Parathyroid adenoma (tissue), 2 donors: ENCODE measurements at regions not wholly inside any gene's neighbourhood (a gene's known extent, or its start where the extent isn't known, plus 50 kb on each side); places are given as distances from the start of the nearest gene placed in this dataset.

Experiments used
- H2AFZ ChIP-seq: fragments of 300-600 bp; sonication (generic); one replicate; pipeline ENCODE4 v1.7.0; 2017; ENCODE audit warnings: antibody characterized with exemption, mild to moderate bottlenecking
- H3K27ac ChIP-seq: fragments of 300-600 bp; sonication (generic); one replicate; pipeline ENCODE4 v1.7.0; 2017
- H3K27me3 ChIP-seq: fragments of 300-600 bp; sonication (generic); one replicate; pipeline ENCODE4 v1.7.0; 2017; ENCODE audit warnings: low read length; ENCODE audit not compliant: control insufficient read depth, insufficient read depth
- H3K36me3 ChIP-seq: fragments of 300-600 bp; sonication (generic); one replicate; pipeline ENCODE4 v1.7.0; 2017; ENCODE audit warnings: low read length; ENCODE audit not compliant: control insufficient read depth, insufficient read depth
- H3K4me1 ChIP-seq: fragments of 300-600 bp; sonication (generic); one replicate; pipeline ENCODE4 v1.7.0; 2017; ENCODE audit warnings: control low read depth
- H3K4me2 ChIP-seq: fragments of 300-600 bp; sonication (generic); one replicate; pipeline ENCODE4 v1.7.0; 2017; ENCODE audit warnings: low read length
- H3K4me3 ChIP-seq: fragments of 300-600 bp; sonication (generic); one replicate; pipeline ENCODE4 v1.7.0; 2017; ENCODE audit warnings: low read depth, low read length
- H3K79me2 ChIP-seq: fragments of 300-600 bp; sonication (generic); one replicate; pipeline ENCODE4 v1.7.0; 2017; ENCODE audit warnings: control low read depth
- H3K9ac ChIP-seq: fragments of 300-600 bp; sonication (generic); one replicate; pipeline ENCODE4 v1.7.0; 2017; ENCODE audit warnings: mild to moderate bottlenecking
- H3K9me3 ChIP-seq: fragments of 300-600 bp; sonication (generic); one replicate; pipeline ENCODE4 v1.7.0; 2017; ENCODE audit warnings: low read length; ENCODE audit not compliant: control insufficient read depth
- TF ChIP-seq, protein P1 (sequence below): fragments of 300-600 bp; sonication (generic); IDR thresholded peaks from one replicate; pipeline ENCODE4 v1.7.0; 2017; ENCODE audit warnings: antibody characterized with exemption, mild to moderate bottlenecking
- donor health status: primary hyperparathyroidism.

DNA sequence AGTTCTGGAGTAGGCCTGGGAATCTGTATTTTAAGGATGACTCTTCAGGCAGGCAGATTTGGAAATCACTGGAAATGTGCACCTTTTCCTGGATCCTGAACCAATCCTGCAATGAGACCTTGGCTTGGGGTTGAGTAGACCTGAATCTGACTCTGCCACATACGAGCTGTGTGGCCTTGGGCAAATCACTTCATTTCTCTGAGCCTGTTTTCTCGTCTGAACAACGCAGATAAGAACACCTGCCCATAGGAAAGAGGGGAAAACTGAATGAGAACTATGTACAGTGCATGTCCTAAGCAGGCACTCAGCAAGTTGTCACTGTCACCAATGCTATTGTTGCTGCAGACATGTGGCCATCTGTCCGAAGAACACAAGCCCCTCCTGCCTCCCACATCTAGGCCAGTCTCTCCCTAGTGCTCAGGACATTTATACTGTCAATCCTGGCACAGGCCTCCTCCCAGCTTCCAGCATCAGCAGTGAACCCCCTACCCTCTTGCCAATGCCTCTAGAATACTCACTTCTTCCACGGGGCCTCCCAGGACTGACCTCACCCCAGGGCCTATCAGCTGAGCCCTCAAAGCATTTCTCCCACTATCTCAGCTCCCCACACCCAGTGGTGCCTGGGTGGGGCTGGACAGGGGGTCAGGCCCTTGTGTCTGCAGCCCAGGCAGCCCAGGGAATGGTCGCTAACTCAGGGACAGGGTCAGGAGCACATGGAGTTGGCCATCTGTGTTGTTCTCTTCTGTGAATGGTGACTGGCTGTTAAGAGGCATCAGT lies 88.8 kb upstream of the ZBTB40 start:
- H2AFZ ChIP-seq, result no peak overlapping the region
- no peaks in the 10 kb centered on the region for H3K9me3 ChIP-seq
- H3K79me2 ChIP-seq, result no peaks in the 10 kb centered on the region
- H3K27ac ChIP-seq, result no peak overlapping the region
- no peak overlapping the region for H3K9ac ChIP-seq
- H3K4me2 ChIP-seq, result no peak overlapping the region
- H3K27me3 ChIP-seq, result no peaks in the 10 kb centered on the region
- no peaks in the 10 kb centered on the region for H3K4me1 ChIP-seq
- H3K36me3 ChIP-seq, result no peaks in the 10 kb centered on the region
- TF ChIP-seq, protein P1, sequence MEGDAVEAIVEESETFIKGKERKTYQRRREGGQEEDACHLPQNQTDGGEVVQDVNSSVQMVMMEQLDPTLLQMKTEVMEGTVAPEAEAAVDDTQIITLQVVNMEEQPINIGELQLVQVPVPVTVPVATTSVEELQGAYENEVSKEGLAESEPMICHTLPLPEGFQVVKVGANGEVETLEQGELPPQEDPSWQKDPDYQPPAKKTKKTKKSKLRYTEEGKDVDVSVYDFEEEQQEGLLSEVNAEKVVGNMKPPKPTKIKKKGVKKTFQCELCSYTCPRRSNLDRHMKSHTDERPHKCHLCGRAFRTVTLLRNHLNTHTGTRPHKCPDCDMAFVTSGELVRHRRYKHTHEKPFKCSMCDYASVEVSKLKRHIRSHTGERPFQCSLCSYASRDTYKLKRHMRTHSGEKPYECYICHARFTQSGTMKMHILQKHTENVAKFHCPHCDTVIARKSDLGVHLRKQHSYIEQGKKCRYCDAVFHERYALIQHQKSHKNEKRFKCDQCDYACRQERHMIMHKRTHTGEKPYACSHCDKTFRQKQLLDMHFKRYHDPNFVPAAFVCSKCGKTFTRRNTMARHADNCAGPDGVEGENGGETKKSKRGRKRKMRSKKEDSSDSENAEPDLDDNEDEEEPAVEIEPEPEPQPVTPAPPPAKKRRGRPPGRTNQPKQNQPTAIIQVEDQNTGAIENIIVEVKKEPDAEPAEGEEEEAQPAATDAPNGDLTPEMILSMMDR, result no peak
- no peak overlapping the region for H3K4me3 ChIP-seq

DNA sequence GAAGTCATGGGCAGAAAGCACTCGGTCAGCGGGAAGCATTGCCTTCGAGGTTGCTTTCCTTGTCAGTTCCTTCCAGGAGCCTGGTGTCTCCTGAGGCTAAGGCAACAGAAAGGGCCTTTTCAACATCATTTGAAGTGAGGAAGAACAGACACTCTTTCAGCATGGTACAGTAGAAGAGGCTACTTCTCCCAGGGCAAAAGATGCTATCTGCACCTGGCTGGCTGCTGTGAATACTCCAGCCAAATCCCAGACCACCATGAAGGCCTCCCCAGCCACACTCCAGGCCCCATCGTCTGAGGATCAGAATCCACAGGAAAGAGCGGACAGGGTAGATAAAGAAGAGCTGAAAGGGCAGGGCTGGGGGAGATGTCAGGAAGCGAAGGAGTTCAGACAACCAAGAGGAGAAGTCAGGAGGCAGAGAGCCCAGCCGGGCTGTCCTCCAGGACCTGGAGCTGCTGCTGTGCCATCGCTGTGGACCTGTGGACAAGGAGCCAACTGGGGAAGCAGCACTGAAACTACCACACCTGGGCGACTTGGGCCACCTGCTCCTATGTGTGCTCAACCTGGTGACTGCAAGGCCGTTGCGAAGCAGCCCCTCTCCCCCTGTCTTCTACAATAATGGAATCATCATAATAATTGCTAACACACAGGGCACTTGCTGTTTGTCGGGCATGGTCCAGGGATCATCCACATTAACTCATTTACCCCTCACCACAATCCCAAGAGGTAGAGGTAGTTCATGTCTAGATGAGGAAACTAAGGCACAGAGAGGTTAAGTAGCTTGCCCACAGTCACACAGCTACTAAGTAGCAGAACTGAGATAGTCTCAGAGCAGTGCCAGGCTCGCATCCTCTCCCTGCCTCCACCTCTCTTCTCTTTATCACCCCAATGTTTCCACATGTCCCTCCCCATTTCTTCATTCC lies 88.0 kb upstream of the ZBTB40 start:
- H3K36me3 ChIP-seq, result no peaks in the 10 kb centered on the region
- no peak overlapping the region for H3K9ac ChIP-seq
- H3K4me2 ChIP-seq, result no peak overlapping the region
- H3K27me3 ChIP-seq, result no peaks in the 10 kb centered on the region
- no peak overlapping the region for H2AFZ ChIP-seq
- H3K4me1 ChIP-seq, result no peaks in the 10 kb centered on the region
- no peak overlapping the region for H3K27ac ChIP-seq
- TF ChIP-seq, protein P1, result no peak
- no peaks in the 10 kb centered on the region for H3K9me3 ChIP-seq
- H3K4me3 ChIP-seq, result no peak overlapping the region
- no peaks in the 10 kb centered on the region for H3K79me2 ChIP-seq

DNA sequence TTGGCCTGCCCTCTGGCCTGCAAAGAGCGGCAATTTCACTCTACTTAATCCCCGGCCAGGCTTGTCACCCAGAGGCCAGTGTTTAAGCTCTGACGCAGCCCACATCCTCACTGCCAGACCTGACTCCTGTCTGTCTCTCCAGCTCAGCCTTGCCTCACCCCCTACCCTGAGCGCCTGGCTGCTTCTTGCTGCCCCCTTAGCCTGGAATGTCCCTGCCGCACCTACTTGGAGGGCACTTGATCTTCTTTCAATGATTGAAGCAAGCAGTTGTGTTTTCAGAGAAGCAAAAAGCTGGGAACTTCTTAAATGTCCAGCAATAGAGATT lies 87.4 kb upstream of the ZBTB40 start:
- no peak overlapping the region for H3K4me2 ChIP-seq
- H3K4me1 ChIP-seq, result no peaks in the 10 kb centered on the region

DNA sequence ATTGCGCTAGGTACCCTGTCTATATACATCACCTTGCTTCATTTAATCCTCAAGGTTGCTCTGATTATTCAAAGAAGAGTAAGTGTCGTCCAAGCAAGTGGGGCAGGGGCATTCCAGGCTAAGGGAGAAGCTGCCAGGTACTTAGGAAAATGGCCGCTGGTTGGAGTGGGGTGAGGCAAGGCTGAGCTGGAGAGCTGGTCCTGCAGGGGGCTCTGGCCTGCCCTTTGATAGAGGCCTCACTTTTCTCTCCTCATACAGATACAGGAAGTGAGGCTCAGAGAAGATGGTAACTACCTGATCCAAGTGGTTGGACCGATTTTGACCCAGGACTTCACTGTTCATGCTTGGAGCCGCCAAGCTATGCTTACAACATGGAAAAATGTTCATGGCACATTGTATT lies 86.9 kb upstream of the ZBTB40 start:
- no peak overlapping the region for H3K27ac ChIP-seq
- no peaks in the 10 kb centered on the region for H3K27me3 ChIP-seq
- no peaks in the 10 kb centered on the region for H3K9me3 ChIP-seq
- no peak overlapping the region for H3K4me2 ChIP-seq
- no peak overlapping the region for H3K9ac ChIP-seq
- TF ChIP-seq, protein P1, result no peak
- H3K4me3 ChIP-seq, result no peak overlapping the region
- H3K36me3 ChIP-seq, result no peaks in the 10 kb centered on the region
- no peaks in the 10 kb centered on the region for H3K4me1 ChIP-seq
- no peak overlapping the region for H2AFZ ChIP-seq
- no peaks in the 10 kb centered on the region for H3K79me2 ChIP-seq

More for the DNA sequence above, 87.4 kb upstream of the ZBTB40 start:
- Histone ChIP-seq H2AFZ (no peak overlapping the region), H3K9me3 (no peaks in the 10 kb centered on the region), H3K79me2 (no peaks in the 10 kb centered on the region), H3K27me3 (no peaks in the 10 kb centered on the region), H3K4me3 (no peak overlapping the region), H3K36me3 (no peaks in the 10 kb centered on the region), H3K9ac (no peak overlapping the region), H3K27ac (no peak overlapping the region)
- TF ChIP-seq, protein P1, result no peak
